Upper lobe of right lung (tissue), 1 donor: ENCODE measurements at regions not wholly inside any gene's neighbourhood (a gene's known extent, or its start where the extent isn't known, plus 50 kb on each side); places are given as distances from the start of the nearest gene placed in this dataset.

Experiments
- ATAC-seq: fragments of 200-7000 bp; cut with Tn5 transposase; one replicate; pipeline ENCODE4 v1.9.1; 2020; ENCODE audit warnings: mild to moderate bottlenecking, moderate library complexity
- DNase-seq: peaks from one replicate; pipeline ENCODE4 v3.0.0-alpha.2; 2020
- H3K27ac ChIP-seq: fragments of 200-600 bp; one replicate; pipeline ENCODE4 v1.8.0; 2022
- H3K27me3 ChIP-seq: fragments of 200-600 bp; one replicate; pipeline ENCODE4 v1.8.0; 2022; ENCODE audit warnings: mild to moderate bottlenecking
- H3K36me3 ChIP-seq: fragments of 200-600 bp; one replicate; pipeline ENCODE4 v1.8.0; 2022
- H3K4me1 ChIP-seq: fragments of 200-600 bp; one replicate; pipeline ENCODE4 v1.8.0; 2022
- H3K4me3 ChIP-seq: fragments of 200-600 bp; one replicate; pipeline ENCODE4 v1.8.0; 2022; ENCODE audit warnings: mild to moderate bottlenecking
- H3K9me3 ChIP-seq: fragments of 200-600 bp; one replicate; pipeline ENCODE4 v1.8.0; 2022
- CTCF ChIP-seq: fragments of 200-600 bp; IDR thresholded peaks from one replicate; pipeline ENCODE4 v1.8.0; 2022; ENCODE audit warnings: antibody characterized with exemption
- intact Hi-C: fragments of 100-400 bp; cut with DNase I; formaldehyde crosslinking; loops from one replicate; pipeline ENCODE4 v1.11.0; 2022
- donor health status: DM: no; HTN: yes; CAD: no; lungs with severe emphysema.

GRCh38 chr12:29048787-29049186 lies 100.3 kb upstream of the FAR2 start:
- no peak for DNase-seq
- H3K36me3 ChIP-seq = no peaks in the 10 kb centered on the region
- intact Hi-C loops = no loop called here
- TF ChIP-seq CTCF = no peak
- H3K9me3 ChIP-seq = no peaks in the 10 kb centered on the region
- no peak overlapping the region for H3K4me3 ChIP-seq
- no peaks in the 10 kb centered on the region for H3K4me1 ChIP-seq
- ATAC-seq = no peak
- no peaks in the 10 kb centered on the region for H3K27me3 ChIP-seq
- H3K27ac ChIP-seq = no peak overlapping the region

GRCh38 chr12:29050503-29050902 lies 98.6 kb upstream of the FAR2 start:
- Histone ChIP-seq H3K4me3 (no peak overlapping the region), H3K36me3 (no peaks in the 10 kb centered on the region), H3K27me3 (no peaks in the 10 kb centered on the region), H3K4me1 (no peaks in the 10 kb centered on the region), H3K9me3 (no peaks in the 10 kb centered on the region), H3K27ac (no peak overlapping the region)
- ATAC-seq (no peak), DNase-seq (no peak)
- no peak for TF ChIP-seq CTCF
- intact Hi-C loops = no loop called here

GRCh38 chr12:29051221-29051620 lies 97.9 kb upstream of the FAR2 start:
- Histone ChIP-seq H3K36me3 (no peaks in the 10 kb centered on the region), H3K27ac (no peak overlapping the region), H3K27me3 (no peaks in the 10 kb centered on the region), H3K4me3 (no peak overlapping the region), H3K4me1 (no peaks in the 10 kb centered on the region), H3K9me3 (no peaks in the 10 kb centered on the region)
- ATAC-seq = no peak
- no peak for DNase-seq
- TF ChIP-seq CTCF = no peak
- intact Hi-C loops = no loop called here

GRCh38 chr12:29053567-29053966 lies 95.5 kb upstream of the FAR2 start:
- H3K4me1 ChIP-seq = no peaks in the 10 kb centered on the region
- ATAC-seq (no peak), DNase-seq (no peak)
- H3K27me3 ChIP-seq = no peaks in the 10 kb centered on the region
- H3K36me3 ChIP-seq = no peaks in the 10 kb centered on the region
- intact Hi-C loops = no loop called here
- no peaks in the 10 kb centered on the region for H3K9me3 ChIP-seq
- H3K27ac ChIP-seq = no peak overlapping the region
- no peak for TF ChIP-seq CTCF
- no peak overlapping the region for H3K4me3 ChIP-seq

- Histone ChIP-seq H3K4me1 (no peaks in the 10 kb centered on the region), H3K9me3 (no peaks in the 10 kb centered on the region), H3K27ac (no peak overlapping the region), H3K36me3 (no peaks in the 10 kb centered on the region), H3K27me3 (no peaks in the 10 kb centered on the region), H3K4me3 (no peak overlapping the region)
- intact Hi-C loops = no loop called here
- TF ChIP-seq CTCF = no peak
- no peak for DNase-seq
- no peak for ATAC-seq
Measured at GRCh38 chr12:29054858-29055663, 94.0 kb upstream of the FAR2 start.
